ENCODE measurements at regions not wholly inside any gene's neighbourhood (a gene's known extent, or its start where the extent isn't known, plus 50 kb on each side); places are given as distances from the start of the nearest gene placed in this dataset.

- no peak for DNase-seq
Observed at GRCh38 chr9:73011181-73011750, 58.4 kb upstream of the ALDH1A1 start.

GRCh38 chr9:73009649-73010288, 56.9 kb upstream of the ALDH1A1 start:
- no peak for DNase-seq

- DNase-seq, result no peak
Observed at GRCh38 chr9:73007966-73008672, 55.3 kb upstream of the ALDH1A1 start.

- no peak for DNase-seq
Observed at GRCh38 chr9:73006986-73007385, 54.1 kb upstream of the ALDH1A1 start.

Data from NCI-H2029 (cell line).